T47D (cell line): ENCODE measurements at regions not wholly inside any gene's neighbourhood (a gene's known extent, or its start where the extent isn't known, plus 50 kb on each side); places are given as distances from the start of the nearest gene placed in this dataset.

Experiments
- DNase-seq, 2 experiments: peaks; one replicate each; pipeline versions ENCODE4 v3.0.0 to v3.0.0-alpha.2; 2011 to 2012; ENCODE audit warnings: low read depth in 1 of 2, low spot score in 1 of 2
- JUND ChIP-seq: IDR thresholded peaks from 2 replicates; pipeline ENCODE4 v1.6.1; 2012; ENCODE audit warnings: low read depth
- in situ Hi-C: cut with HindIII; loops from 2 replicates; pipeline ENCODE4 v1.10.0; 2016; ENCODE audit warnings: low sequenced_read_pairs, low pct_unique_long_range_greater_than_20kb

DNA sequence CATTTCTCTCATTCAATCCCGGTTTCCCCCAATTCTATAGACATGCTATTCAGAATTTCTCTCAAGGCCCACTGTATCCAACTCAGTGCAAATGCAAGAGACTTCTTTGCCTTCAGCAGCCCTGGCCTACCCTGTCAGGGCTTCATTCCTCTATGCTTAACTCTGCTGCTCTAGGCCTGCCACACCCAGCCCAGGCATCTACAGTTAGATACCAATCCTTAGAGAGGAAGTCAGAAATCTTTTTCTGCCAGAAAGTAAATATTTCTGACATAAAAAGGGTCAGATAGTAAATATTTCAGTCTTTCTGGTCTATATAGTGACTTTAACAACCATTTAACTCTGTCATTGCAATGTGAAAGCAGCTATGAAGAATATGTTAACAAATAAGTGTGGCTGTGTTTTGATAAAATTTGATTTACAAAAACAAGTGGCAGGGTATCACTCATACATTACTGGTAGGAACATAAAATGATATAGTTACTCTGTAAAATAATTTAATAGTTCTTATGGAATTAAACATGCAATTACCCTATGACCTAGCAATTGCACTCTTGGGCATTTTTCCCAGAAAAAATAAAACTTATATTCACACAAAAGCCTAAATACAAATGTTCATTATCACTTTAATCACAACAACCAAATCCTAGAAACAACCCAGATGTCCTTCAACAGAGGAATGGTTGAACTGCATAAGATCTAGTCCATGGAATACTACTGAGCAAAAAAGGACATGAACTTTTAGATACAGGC, 942.0 kb downstream of the SQOR start:
- in situ Hi-C loops: no loop called here
- TF ChIP-seq JUND: no peak
- no peak for DNase-seq

GRCh38 chr15:46577767-46578166, 942.9 kb downstream of the SQOR start:
- in situ Hi-C loops: no loop called here
- no peak for DNase-seq
- TF ChIP-seq JUND: no peak

GRCh38 chr15:46580487-46580886, 945.7 kb downstream of the SQOR start:
- in situ Hi-C loops: no loop called here
- no peak for TF ChIP-seq JUND
- no peak for DNase-seq

DNA sequence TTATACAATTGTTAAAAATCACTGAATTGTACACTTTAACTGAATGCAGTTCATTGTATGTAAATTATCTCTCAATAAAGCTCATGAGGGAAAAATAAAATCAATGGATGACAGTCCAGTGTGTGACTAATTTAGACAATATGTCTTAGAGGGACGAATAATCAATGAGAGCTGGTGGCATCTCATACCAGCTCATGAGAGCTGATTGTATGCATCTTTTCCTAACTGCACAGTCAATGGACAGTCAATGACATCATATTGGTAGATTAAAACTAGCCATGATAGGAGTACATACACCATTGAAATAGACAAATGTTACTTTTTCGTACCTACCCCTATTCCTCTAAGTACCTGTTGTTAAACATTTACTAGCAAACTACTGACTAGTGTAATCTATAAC, 946.1 kb downstream of the SQOR start:
- no peak for DNase-seq
- TF ChIP-seq JUND: no peak
- in situ Hi-C loops: no loop called here

- in situ Hi-C loops: no loop called here
- no peak for DNase-seq
- no peak for TF ChIP-seq JUND
These were observed 954.3 kb downstream of the SQOR start for GRCh38 chr15:46589088-46589487.

- in situ Hi-C loops: no loop called here
- no peak for TF ChIP-seq JUND
These were observed 956.6 kb downstream of the SQOR start for GRCh38 chr15:46591462-46591861.

GRCh38 chr15:46595016-46595415, 960.2 kb downstream of the SQOR start:
- TF ChIP-seq JUND: no peak

More at GRCh38 chr15:46591462-46591861, 956.6 kb downstream of the SQOR start:
- DNase-seq: no peak

GRCh38 chr15:46607077-46607476, 972.2 kb downstream of the SQOR start:
- no peak for TF ChIP-seq JUND
- in situ Hi-C loops: no loop called here
- no peak for DNase-seq

More at GRCh38 chr15:46595016-46595415, 960.2 kb downstream of the SQOR start:
- no peak for DNase-seq
- in situ Hi-C loops: no loop called here

DNA sequence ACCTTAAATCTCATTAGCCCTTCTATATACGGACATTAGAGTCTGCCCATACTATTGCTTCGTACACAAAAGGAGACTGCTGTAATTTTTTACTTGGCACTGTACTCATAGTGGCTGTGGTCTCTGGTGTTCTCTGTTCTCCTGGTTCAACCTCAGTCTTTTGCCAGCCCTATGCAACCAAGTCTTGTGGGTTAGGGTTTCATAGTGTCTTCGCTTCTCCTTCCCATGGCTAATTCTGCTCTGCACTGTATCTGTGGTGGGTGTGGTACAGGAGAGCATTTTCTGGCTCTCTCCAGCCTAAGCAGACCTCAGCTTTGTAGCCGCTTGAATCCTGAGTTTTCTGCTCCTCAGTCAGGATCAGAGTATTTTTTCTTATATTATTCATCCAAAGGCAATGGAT, 981.2 kb downstream of the SQOR start:
- in situ Hi-C loops: no loop called here
- TF ChIP-seq JUND: no peak
- DNase-seq: no peak

DNA sequence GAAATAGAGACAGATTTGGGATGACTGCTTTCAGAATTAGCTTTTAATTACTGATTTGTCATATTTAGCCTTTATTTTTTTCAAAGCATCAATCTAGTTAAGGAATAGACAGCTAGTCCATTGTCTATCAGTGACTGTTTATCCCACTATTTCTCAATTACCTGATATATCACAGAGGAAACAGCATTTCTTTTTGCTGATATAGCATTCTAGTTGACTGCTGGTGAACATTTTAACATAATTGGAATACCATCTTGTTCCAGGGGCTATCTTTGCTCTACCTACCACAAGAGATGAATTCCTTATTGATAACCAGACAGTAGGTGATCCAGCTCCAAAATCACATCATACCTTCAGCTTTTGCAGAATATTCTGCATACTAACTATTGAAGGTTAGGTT, 982.7 kb downstream of the SQOR start:
- TF ChIP-seq JUND: no peak
- no peak for DNase-seq
- in situ Hi-C loops: no loop called here

DNA sequence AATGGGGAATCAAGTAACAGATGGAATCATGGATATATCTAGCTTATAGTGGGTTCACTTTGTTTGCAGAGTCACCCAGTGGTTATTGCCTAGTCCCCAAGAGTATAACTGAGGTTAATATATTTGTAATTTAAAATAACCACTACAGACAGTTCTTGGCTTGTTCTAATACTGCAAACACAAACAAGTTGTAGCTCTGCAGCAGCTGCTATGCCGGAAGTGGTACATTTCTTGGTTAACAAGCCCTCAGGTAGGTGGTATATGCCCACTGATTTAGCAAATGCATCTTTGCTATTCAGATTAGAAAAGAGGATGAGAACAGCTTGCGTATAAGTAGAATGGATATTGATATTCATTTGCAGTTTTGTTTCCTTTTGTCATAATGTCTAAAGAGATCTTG, 984.2 kb downstream of the SQOR start:
- TF ChIP-seq JUND: no peak
- in situ Hi-C loops: no loop called here
- DNase-seq: no peak

DNA sequence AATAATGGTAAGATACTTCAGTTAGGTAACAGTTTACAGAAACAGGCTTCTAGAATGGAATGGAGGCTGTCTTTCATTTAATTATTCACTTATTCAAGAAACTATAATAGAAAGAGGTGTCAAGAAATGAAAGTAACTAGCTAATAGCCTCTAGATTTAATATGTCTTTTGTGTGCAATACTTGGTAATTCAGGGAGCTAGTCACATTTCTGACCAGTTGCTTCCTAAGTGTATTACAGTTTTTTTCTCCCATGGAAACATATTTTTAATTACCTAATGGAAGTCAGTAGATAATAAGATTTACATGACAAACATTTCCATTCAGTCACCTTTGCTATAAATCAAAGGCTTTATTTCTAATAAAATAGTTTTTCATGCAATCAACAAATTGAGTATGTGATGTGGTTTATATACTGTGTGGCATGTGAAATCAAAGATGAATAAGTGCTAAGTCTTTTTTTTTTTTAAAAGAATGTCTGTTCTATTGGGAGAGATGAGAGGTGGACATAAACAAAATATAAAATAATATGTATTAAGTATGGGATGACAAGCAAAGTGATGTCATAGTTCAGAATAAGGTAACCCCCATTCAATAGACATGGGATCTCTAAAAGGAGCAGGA, 985.7 kb downstream of the SQOR start:
- TF ChIP-seq JUND: no peak
- in situ Hi-C loops: no loop called here
- no peak for DNase-seq

DNA sequence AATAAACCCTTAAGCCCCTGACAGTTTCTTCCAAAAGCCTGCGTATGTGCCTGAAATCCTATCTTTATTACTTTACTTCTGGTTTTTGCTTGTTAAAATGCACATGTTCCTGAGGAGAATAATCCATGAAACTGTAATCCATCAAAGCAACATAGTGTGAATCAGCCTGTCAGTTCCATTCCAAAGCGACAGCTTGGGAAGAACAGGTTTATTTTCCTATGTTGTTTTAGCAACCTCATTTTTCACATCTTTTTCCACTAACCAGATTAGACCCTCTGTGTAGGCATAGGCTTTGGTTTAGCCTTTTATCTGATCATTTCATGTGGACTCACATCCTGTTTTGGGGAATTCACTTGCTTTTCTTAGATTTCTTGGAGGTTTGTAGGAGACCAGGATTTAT, 988.0 kb downstream of the SQOR start:
- DNase-seq: no peak
- TF ChIP-seq JUND: no peak
- in situ Hi-C loops: no loop called here
